NK-92 treated with Interleukin-12 subunit alpha and Interleukin-12 subunit beta, amount 100 ng/mL, for 24 hours (cell line): ENCODE measurements at regions not wholly inside any gene's neighbourhood (a gene's known extent, or its start where the extent isn't known, plus 50 kb on each side); places are given as distances from the start of the nearest gene placed in this dataset.
"Not testable (repeated sequence)": the region's sequence is repeated elsewhere in the genome, so short reads cannot be mapped to it uniquely, and the experiment has no call there.

Experiments
- DNase-seq: peaks from one replicate; lab custom pipeline; 2025; lab: John Stamatoyannopoulos, UW

- no peak for DNase-seq
Measured at GRCh38 chr13:68944272-68944671, 1163.4 kb upstream of the ATXN8OS start.

DNA sequence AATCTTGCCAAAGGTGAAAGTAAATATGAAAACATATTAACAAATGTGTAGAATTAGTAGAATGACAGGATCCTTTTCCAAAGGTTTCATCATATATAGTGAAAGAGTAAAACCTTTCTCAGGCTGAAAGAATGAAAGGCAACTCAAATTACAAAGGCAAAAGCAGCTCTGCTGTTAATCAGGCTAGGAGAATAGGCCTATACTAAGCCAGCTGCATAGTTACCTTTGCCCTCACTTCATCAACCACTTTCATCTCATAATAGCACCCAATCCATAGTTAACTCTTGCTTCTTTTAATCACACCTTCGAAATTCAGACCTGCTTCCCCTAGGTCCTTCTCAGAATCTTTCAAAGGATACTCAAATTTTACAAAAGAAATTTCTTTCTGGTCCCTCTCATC, 1167.6 kb upstream of the ATXN8OS start:
- DNase-seq = no peak

GRCh38 chr13:68938639-68939038, 1169.0 kb upstream of the ATXN8OS start:
- DNase-seq = no peak

GRCh38 chr13:68929075-68929745, 1178.4 kb upstream of the ATXN8OS start:
- DNase-seq = no peak

GRCh38 chr13:68927387-68928026, 1180.1 kb upstream of the ATXN8OS start:
- DNase-seq = no peak

DNA sequence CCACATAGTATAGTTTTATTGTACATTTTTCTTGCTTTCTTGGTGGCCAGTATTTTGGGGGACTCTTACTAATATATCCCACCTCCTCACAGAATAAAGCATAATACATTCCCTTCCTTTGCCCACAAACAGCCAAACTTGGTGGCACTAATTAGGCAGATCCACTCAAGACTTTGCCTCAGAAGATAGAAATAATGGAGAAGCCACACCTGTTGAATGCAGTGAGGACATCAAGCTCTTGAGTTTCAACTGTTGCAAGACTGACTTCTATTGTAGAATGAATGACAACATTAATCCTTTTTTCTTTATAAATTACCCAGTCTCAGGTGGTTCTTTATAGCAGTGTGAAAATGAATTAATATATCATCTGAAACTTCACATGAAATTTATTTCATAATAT, 1183.6 kb upstream of the ATXN8OS start:
- DNase-seq = no peak

GRCh38 chr13:68908879-68909278, 1198.7 kb upstream of the ATXN8OS start:
- no peak for DNase-seq

DNA sequence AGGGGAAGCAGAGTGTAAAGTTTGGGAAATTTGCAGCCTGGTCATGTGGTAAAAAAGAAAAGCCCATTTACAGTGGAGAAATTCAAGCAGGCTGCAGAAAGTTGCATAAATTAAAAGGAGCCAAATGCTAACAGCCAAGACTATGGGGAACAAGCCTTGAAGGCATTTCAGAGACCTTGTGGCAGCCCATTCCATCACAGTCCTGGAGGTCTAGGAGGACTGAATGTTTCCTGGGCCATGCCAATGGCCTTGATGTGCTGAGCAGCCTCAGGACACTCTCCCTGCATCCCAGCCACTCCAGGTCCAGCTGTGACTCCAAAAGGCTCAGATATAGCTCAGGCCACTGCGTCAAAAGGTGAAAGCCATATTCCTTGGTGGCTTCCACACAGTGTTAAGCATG, 1202.4 kb upstream of the ATXN8OS start:
- no peak for DNase-seq

GRCh38 chr13:68897331-68897928, 1210.2 kb upstream of the ATXN8OS start:
- DNase-seq = no peak

DNA sequence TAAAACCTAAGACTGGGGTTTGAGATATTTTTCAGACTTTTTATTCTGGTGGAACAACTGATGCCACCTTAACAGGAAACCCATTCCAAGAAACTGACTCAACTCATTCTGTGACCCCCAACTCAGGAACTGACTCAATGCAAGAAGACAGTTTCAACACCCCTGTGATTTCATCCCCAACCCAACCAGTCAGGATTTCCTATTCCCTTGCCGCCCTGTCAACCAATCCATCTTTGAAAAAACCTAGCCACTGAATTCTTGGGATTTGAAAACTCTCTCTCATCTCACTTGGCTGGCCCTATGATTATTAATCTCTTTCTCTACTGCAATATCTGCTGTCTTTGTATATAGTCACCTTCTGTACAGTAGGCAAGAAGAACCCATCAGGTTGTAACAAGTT, 1211.9 kb upstream of the ATXN8OS start:
- DNase-seq = no peak

GRCh38 chr13:68893721-68894120, 1213.9 kb upstream of the ATXN8OS start:
- not testable (repeated sequence) for DNase-seq

DNA sequence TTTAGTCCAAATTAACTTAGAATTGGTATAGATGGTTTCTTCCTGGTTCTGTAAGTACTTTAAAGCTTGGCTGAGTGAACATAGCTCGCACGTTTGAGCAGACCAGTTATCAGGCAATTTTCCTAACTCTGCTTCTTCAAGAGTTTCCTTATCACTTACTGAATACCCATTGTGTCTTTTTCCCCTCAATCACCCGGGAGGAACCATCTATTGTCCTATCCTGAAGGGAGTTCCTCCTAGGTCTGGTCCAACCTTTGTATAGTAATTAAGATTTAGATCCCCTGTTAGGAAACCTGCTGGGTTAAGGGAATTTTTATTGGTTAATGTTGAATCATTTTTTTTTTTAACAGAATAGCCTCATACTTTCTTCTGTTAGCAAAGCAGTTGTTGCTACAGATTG, 1215.0 kb upstream of the ATXN8OS start:
- not testable (repeated sequence) for DNase-seq

DNA sequence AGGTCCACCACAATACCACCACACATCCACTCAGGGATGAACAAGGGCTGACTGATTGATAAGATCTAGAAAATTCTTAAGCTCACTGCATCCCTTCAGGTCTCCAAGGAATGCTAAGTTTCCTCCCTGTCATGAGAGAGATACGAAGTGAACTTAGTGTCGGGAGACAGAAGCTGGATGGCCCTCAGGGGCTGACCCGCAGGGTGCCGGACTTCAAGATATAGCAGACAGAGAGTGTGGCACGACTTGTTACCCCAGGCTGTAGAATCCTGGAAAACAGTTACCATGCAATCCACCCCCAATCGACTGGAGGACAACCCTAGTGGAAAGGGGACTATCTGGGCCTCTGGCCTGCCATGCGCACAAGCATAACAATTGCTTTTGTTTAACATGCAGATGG, 1217.5 kb upstream of the ATXN8OS start:
- DNase-seq = not testable (repeated sequence)

GRCh38 chr13:68888832-68889231, 1218.8 kb upstream of the ATXN8OS start:
- DNase-seq = no peak

GRCh38 chr13:68872338-68872737, 1235.3 kb upstream of the ATXN8OS start:
- no peak for DNase-seq

GRCh38 chr13:68851026-68851425, 1256.6 kb upstream of the ATXN8OS start:
- DNase-seq = no peak

GRCh38 chr13:68850160-68850559, 1257.5 kb upstream of the ATXN8OS start:
- no peak for DNase-seq

DNA sequence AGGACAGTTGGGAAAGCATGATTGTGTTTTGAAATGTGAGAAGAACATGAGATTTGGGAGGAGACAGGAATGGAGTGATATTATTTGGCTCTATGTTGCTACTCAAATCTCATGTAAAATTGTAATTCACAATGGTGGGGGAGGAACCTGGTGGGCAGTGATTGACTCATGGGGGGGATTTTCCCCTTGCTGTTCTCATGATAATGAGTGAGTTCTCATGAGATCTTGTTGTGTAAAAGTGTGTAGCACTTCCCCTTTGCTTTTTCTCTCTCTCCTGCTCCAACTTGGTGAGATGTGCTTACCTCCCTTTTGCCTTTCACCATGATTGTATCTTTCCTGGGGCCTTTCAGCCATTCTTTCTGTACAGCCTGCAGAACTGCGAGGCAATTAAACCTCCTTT, 1261.0 kb upstream of the ATXN8OS start:
- no peak for DNase-seq

- DNase-seq = no peak
Measured at GRCh38 chr13:68834375-68834774, 1273.3 kb upstream of the ATXN8OS start.

DNA sequence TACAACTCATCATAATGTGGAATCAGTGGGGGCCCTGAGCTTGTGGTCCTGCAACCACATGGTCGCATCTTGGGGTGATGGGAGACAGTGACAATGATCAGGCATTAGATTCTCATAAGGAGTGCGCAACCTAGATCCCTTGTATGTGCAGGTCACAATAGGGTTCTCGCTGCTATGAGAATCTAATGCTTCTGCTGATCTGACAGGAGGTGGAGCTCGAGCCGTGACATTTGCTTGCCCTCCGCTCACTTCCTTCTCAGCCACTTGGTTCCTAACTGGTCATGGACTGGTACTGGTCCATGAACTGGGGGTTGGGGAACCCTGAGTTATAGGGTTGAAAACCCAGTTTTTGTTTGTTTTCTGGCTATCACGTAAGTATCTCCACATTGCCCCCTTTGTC, 1290.9 kb upstream of the ATXN8OS start:
- no peak for DNase-seq

DNA sequence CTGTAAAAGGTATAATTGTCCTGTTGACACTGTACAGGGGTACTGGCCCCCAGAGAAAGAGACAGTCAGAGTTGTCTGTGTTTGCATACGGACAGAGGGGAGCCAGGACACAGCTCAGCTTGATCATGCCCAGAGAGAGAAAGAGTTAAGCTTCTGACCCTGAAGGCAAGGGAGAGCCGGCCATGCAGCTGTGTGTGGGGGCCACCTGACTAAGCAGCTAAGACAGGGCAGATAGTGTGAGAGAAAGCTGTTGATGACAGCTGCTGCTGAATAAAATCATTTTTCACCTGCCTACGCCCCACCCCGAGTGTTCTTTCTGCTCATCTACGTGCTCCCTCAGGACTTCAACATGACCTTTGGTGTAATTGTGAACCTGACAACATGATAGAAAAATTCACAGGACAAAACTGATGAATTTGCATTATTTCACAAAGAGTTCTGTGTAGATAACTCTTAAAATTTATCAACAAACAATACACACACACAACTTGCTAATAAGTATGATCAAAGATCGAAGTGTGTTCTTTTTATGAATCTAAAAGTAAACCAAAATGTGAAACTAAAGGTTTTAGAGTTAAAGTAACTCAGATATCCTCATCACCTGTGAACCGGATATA, 1294.3 kb upstream of the ATXN8OS start:
- DNase-seq = no peak

GRCh38 chr13:68810660-68811059, 1297.0 kb upstream of the ATXN8OS start:
- DNase-seq = no peak

GRCh38 chr13:68808456-68808855, 1299.2 kb upstream of the ATXN8OS start:
- DNase-seq = no peak
